Liver (tissue), 8 donors: ENCODE measurements at regions not wholly inside any gene's neighbourhood (a gene's known extent, or its start where the extent isn't known, plus 50 kb on each side); places are given as distances from the start of the nearest gene placed in this dataset.

Experiments
- DNase-seq: peaks from one replicate; pipeline ENCODE4 v3.0.0-alpha.2; 2017; ENCODE audit warnings: low spot score
- H3K27ac ChIP-seq, 2 donors: one replicate each; pipeline ENCODE4 v1.7.0; 2013; ENCODE audit warnings: inconsistent platforms in 2 of 2, low read length in 2 of 2, control low read depth in 1 of 2, low read depth in 1 of 2, mild to moderate bottlenecking in 1 of 2
- H3K27me3 ChIP-seq, 4 donors: one replicate each; pipeline versions ENCODE4 v1.6.1 to v1.7.0; 2013; ENCODE audit warnings: low read length in 3 of 4, inconsistent platforms in 1 of 4, mild to moderate bottlenecking in 1 of 4, moderate library complexity in 1 of 4; ENCODE audit not compliant: control insufficient read depth in 4 of 4, insufficient read depth in 4 of 4
- H3K36me3 ChIP-seq, 4 donors: one replicate each; pipeline versions ENCODE4 v1.6.1 to v1.7.0; 2013; ENCODE audit warnings: low read length in 3 of 4, mild to moderate bottlenecking in 3 of 4, low read depth in 1 of 4, moderate library complexity in 1 of 4; ENCODE audit not compliant: control insufficient read depth in 4 of 4, insufficient read depth in 3 of 4
- H3K4me1 ChIP-seq, 4 donors: one replicate each; pipeline versions ENCODE4 v1.6.1 to v1.7.0; 2013; ENCODE audit warnings: low read length in 3 of 4, mild to moderate bottlenecking in 3 of 4, moderate library complexity in 1 of 4; ENCODE audit not compliant: control insufficient read depth in 4 of 4, insufficient read depth in 4 of 4
- H3K4me3 ChIP-seq, 3 donors: one replicate each; pipeline versions ENCODE4 v1.6.1 to v1.7.0; 2013; ENCODE audit warnings: low read length in 3 of 3, control low read depth in 1 of 3, low read depth in 1 of 3, mild to moderate bottlenecking in 1 of 3
- H3K9ac ChIP-seq, 2 donors: one replicate each; pipeline ENCODE4 v1.7.0; 2013; ENCODE audit warnings: low read length in 2 of 2, mild to moderate bottlenecking in 2 of 2, moderate library complexity in 2 of 2, control low read depth in 1 of 2, low read depth in 1 of 2
- H3K9me3 ChIP-seq, 4 donors: one replicate each; pipeline versions ENCODE4 v1.6.1 to v1.7.0; 2013; ENCODE audit warnings: low read length in 3 of 4; ENCODE audit not compliant: control insufficient read depth in 4 of 4
- ATF3 ChIP-seq: IDR thresholded peaks from 2 replicates; pipeline ENCODE4 v1.6.1; 2016; ENCODE audit warnings: antibody characterized with exemption
- EGR1 ChIP-seq, 2 donors: IDR thresholded peaks; 2 replicates each; pipeline ENCODE4 v1.6.1; 2016 to 2018; ENCODE audit warnings: antibody characterized with exemption in 2 of 2, low read depth in 2 of 2
- FOXA1 ChIP-seq: IDR thresholded peaks from 2 replicates; pipeline ENCODE4 v1.6.1; 2016; ENCODE audit warnings: antibody characterized with exemption
- FOXA2 ChIP-seq: IDR thresholded peaks from 2 replicates; pipeline ENCODE4 v1.6.1; 2016; ENCODE audit warnings: antibody characterized with exemption
- GABPA ChIP-seq, 2 donors: IDR thresholded peaks in 1 of 2; conservative IDR thresholded peaks in 1 of 2; 2 replicates each; pipeline ENCODE4 v1.6.1; 2016; ENCODE audit warnings: antibody characterized with exemption in 2 of 2, mild to moderate bottlenecking in 1 of 2, moderate library complexity in 1 of 2
- HNF4A ChIP-seq, 2 donors: conservative IDR thresholded peaks; 2 replicates each; pipeline ENCODE4 v1.6.1; 2016; ENCODE audit warnings: antibody characterized with exemption in 2 of 2, mild to moderate bottlenecking in 2 of 2
- HNF4G ChIP-seq: IDR thresholded peaks from 2 replicates; pipeline ENCODE4 v1.6.1; 2016; ENCODE audit warnings: antibody characterized with exemption
- JUND ChIP-seq, 2 donors: IDR thresholded peaks; 2 replicates each; pipeline ENCODE4 v1.6.1; 2016; ENCODE audit warnings: antibody characterized with exemption in 2 of 2
- MAX ChIP-seq: IDR thresholded peaks from 2 replicates; pipeline ENCODE4 v1.6.1; 2016; ENCODE audit warnings: antibody characterized with exemption
- NR2F2 ChIP-seq: IDR thresholded peaks from 2 replicates; pipeline ENCODE4 v1.6.1; 2016; ENCODE audit warnings: antibody characterized with exemption
- RXRA ChIP-seq, 2 donors: IDR thresholded peaks; 2 replicates each; pipeline ENCODE4 v1.6.1; 2017 to 2018; ENCODE audit warnings: antibody characterized with exemption in 2 of 2, mild to moderate bottlenecking in 1 of 2
- SP1 ChIP-seq: IDR thresholded peaks from 2 replicates; pipeline ENCODE4 v1.6.1; 2018; ENCODE audit warnings: antibody characterized with exemption, mild to moderate bottlenecking
- YY1 ChIP-seq: IDR thresholded peaks from 2 replicates; pipeline ENCODE4 v1.6.1; 2016; ENCODE audit warnings: antibody characterized with exemption, mild to moderate bottlenecking
- ZBTB33 ChIP-seq: IDR thresholded peaks from 2 replicates; pipeline ENCODE4 v1.6.1; 2016; ENCODE audit warnings: antibody characterized with exemption
- WGBS: extraction: QIAGEN DNeasy Blood & Tissue Kit; methylation state at CpG from one replicate; pipeline ENCODE4 v1.1.7; 2013; 5-methylcytosine and 5-hydroxymethylcytosine counted together
- TF ChIP-seq, protein P1 (sequence below): fragments of 150-350 bp; IDR thresholded peaks from 2 replicates; pipeline ENCODE4 v1.5.1; 2017; ENCODE audit warnings: improper control_type of control experiment, low read depth, low read length; ENCODE audit not compliant: missing input control
- TF ChIP-seq, protein P2 (sequence below): IDR thresholded peaks from 2 replicates; pipeline ENCODE4 v1.6.1; 2016; ENCODE audit warnings: antibody characterized with exemption, mild to moderate bottlenecking
- donor health status: healthy.
- donor health status: healthy.
- donor health status: healthy.
- donor health status: healthy.
- donor health status: healthy.

DNA sequence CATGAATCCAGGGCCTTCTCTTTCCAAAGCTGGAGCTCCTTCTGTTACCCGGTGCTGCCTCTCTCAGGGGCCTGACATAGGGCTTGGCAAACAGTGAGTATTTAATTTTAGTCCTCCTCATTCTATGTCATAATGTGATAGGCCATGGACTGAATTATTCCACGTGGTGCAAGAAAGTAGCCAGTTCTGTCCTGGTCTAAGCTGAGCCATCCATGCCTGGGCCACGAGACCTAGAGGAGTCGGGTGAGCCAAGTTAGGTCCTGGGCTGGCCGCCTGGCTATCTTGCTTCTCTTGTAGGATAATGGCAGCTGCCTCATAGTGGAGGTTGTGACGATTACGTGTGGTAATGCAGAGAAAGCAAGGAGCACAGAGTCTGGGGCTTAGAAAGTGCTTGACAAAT is 170.6 kb downstream of the FAM43A start:
- peaks cover 0 to 14% (median 6%) of the 10 kb centered on the region in 4 donors for H3K4me1 ChIP-seq
- TF ChIP-seq ATF3 (no peak), MAX (no peak), ZBTB33 (no peak), GABPA (IDR thresholded peaks at IDR 0.05 in 1 of 2, conservative IDR thresholded peaks at IDR 0.05 in 1 of 2) (no peak), HNF4G (no peak), NR2F2 (no peak), RXRA (IDR thresholded peaks at IDR 0.05) (no peak), HNF4A (conservative IDR thresholded peaks at IDR 0.05) (no peak), FOXA1 (no peak), FOXA2 (no peak), JUND (IDR thresholded peaks at IDR 0.05) (no peak), EGR1 (IDR thresholded peaks at IDR 0.05; ENCODE audit: low read depth in 2 of 2) (no peak), YY1 (no peak)
- TF ChIP-seq, protein P1, sequence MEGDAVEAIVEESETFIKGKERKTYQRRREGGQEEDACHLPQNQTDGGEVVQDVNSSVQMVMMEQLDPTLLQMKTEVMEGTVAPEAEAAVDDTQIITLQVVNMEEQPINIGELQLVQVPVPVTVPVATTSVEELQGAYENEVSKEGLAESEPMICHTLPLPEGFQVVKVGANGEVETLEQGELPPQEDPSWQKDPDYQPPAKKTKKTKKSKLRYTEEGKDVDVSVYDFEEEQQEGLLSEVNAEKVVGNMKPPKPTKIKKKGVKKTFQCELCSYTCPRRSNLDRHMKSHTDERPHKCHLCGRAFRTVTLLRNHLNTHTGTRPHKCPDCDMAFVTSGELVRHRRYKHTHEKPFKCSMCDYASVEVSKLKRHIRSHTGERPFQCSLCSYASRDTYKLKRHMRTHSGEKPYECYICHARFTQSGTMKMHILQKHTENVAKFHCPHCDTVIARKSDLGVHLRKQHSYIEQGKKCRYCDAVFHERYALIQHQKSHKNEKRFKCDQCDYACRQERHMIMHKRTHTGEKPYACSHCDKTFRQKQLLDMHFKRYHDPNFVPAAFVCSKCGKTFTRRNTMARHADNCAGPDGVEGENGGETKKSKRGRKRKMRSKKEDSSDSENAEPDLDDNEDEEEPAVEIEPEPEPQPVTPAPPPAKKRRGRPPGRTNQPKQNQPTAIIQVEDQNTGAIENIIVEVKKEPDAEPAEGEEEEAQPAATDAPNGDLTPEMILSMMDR = no peak
- TF ChIP-seq, protein P2, sequence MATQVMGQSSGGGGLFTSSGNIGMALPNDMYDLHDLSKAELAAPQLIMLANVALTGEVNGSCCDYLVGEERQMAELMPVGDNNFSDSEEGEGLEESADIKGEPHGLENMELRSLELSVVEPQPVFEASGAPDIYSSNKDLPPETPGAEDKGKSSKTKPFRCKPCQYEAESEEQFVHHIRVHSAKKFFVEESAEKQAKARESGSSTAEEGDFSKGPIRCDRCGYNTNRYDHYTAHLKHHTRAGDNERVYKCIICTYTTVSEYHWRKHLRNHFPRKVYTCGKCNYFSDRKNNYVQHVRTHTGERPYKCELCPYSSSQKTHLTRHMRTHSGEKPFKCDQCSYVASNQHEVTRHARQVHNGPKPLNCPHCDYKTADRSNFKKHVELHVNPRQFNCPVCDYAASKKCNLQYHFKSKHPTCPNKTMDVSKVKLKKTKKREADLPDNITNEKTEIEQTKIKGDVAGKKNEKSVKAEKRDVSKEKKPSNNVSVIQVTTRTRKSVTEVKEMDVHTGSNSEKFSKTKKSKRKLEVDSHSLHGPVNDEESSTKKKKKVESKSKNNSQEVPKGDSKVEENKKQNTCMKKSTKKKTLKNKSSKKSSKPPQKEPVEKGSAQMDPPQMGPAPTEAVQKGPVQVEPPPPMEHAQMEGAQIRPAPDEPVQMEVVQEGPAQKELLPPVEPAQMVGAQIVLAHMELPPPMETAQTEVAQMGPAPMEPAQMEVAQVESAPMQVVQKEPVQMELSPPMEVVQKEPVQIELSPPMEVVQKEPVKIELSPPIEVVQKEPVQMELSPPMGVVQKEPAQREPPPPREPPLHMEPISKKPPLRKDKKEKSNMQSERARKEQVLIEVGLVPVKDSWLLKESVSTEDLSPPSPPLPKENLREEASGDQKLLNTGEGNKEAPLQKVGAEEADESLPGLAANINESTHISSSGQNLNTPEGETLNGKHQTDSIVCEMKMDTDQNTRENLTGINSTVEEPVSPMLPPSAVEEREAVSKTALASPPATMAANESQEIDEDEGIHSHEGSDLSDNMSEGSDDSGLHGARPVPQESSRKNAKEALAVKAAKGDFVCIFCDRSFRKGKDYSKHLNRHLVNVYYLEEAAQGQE = no peak
- no peak for DNase-seq
- H3K36me3 ChIP-seq = no peaks in the 10 kb centered on the region
- H3K27ac ChIP-seq = no peak overlapping the region
- H3K9me3 ChIP-seq = no peaks in the 10 kb centered on the region
- 95% methylated on average over 7 of the region's 7 CpGs for WGBS
- H3K27me3 ChIP-seq = no peaks in the 10 kb centered on the region
- no peak overlapping the region for H3K4me3 ChIP-seq
- no peak overlapping the region for H3K9ac ChIP-seq

- Histone ChIP-seq H3K9ac (no peak overlapping the region), H3K4me1 (peaks cover 0 to 12% (median 6%) of the 10 kb centered on the region in 4 donors)
- WGBS = 94% methylated on average over 9 of the region's 9 CpGs
- TF ChIP-seq FOXA2 (no peak), MAX (no peak), NR2F2 (no peak), ATF3 (no peak), ZBTB33 (no peak), SP1 (no peak), JUND (IDR thresholded peaks at IDR 0.05) (no peak), HNF4A (conservative IDR thresholded peaks at IDR 0.05) (no peak), EGR1 (IDR thresholded peaks at IDR 0.05; ENCODE audit: low read depth in 2 of 2) (no peak)
- TF ChIP-seq, protein P2 = no peak
Observed at GRCh38 chr3:194857469-194858113, 171.9 kb downstream of the FAM43A start.

More at GRCh38 chr3:194857469-194858113, 171.9 kb downstream of the FAM43A start:
- Histone ChIP-seq H3K36me3 (no peaks in the 10 kb centered on the region), H3K4me3 (no peak overlapping the region), H3K27ac (no peak overlapping the region), H3K9me3 (no peaks in the 10 kb centered on the region), H3K27me3 (no peaks in the 10 kb centered on the region)
- DNase-seq = no peak
